ENCODE measurements at regions not wholly inside any gene's neighbourhood (a gene's known extent, or its start where the extent isn't known, plus 50 kb on each side); places are given as distances from the start of the nearest gene placed in this dataset.

GRCh38 chr18:22108674-22109073, 60.7 kb upstream of the GATA6 start:
- Histone ChIP-seq H3K4me1 (ENCODE audit: insufficient read depth, low read length) (0 out of 2 replicates have a peak, but pooled peaks cover 5% of the 10 kb centered on the region), H3K27me3 (ENCODE audit: insufficient read depth, low read length) (no peaks in the 10 kb centered on the region), H3K27ac (ENCODE audit: low read length) (no peak overlapping the region), H3K4me3 (ENCODE audit: low read length) (no peak overlapping the region), H3K36me3 (ENCODE audit: insufficient read depth, low read depth, low read length) (no peaks in the 10 kb centered on the region), H3K9ac (ENCODE audit: low read depth, low read length) (no peak overlapping the region), H3K9me3 (ENCODE audit: insufficient read depth, low read depth, low read length) (no peaks in the 10 kb centered on the region)

DNA sequence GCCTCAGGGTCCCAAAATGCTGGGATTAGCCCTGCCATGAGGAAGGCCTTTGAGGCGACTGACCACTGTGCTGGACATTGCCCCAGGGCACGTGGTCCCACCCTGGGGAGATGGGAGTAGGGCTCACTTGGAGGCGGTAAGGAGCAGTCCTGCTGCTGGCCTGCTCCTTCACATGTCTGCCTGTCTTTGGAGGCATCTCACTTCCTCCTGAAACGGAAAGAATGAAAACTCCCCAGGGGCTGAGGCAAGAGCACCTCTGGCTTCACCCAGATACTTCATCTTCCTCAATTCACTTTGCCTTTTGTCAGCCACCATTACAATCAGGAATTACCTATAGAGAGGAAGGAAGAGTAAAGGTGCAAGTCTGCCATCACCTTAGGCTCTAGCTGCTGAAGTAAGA, 59.9 kb upstream of the GATA6 start:
- no peak overlapping the region for H3K9ac ChIP-seq (ENCODE audit: low read depth, low read length)
- H3K4me1 ChIP-seq (ENCODE audit: insufficient read depth, low read length) = 0 out of 2 replicates have a peak, but pooled peaks cover 4% of the 10 kb centered on the region
- H3K27ac ChIP-seq (ENCODE audit: low read length) = no peak overlapping the region
- H3K9me3 ChIP-seq (ENCODE audit: insufficient read depth, low read depth, low read length) = no peaks in the 10 kb centered on the region
- no peaks in the 10 kb centered on the region for H3K27me3 ChIP-seq (ENCODE audit: insufficient read depth, low read length)
- H3K4me3 ChIP-seq (ENCODE audit: low read length) = no peak overlapping the region
- H3K36me3 ChIP-seq (ENCODE audit: insufficient read depth, low read depth, low read length) = no peaks in the 10 kb centered on the region

DNA sequence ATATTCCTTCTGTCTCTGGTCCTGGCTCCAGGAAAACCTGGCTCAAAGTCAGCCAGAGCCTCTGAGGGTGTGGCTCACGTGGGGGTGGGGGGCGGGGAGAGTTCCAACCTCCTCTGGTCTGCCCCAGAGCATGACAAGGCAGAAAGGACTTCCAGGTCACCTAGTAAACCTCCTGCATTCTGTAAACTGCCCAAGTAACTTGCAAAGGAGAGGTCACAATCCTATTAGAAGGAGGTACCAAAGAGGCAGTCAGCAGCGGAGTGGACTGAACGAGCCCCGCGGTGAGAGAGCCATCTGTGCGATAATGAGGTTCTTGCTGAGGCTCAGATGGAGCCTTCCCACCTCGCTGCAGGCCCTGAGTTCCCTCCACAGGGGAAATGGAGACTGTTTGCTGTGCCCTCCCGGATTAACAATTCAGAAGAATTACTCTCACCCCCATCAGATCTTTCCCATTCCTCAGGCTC, 58.9 kb upstream of the GATA6 start:
- no peak overlapping the region for H3K4me3 ChIP-seq (ENCODE audit: low read length)
- H3K27me3 ChIP-seq (ENCODE audit: insufficient read depth, low read length) = no peaks in the 10 kb centered on the region
- H3K9ac ChIP-seq (ENCODE audit: low read depth, low read length) = no peak overlapping the region
- no peak overlapping the region for H3K27ac ChIP-seq (ENCODE audit: low read length)
- H3K36me3 ChIP-seq (ENCODE audit: insufficient read depth, low read depth, low read length) = no peaks in the 10 kb centered on the region
- no peaks in the 10 kb centered on the region for H3K9me3 ChIP-seq (ENCODE audit: insufficient read depth, low read depth, low read length)
- H3K4me1 ChIP-seq (ENCODE audit: insufficient read depth, low read length) = 0 out of 2 replicates have a peak, but pooled peaks cover 4% of the 10 kb centered on the region

DNA sequence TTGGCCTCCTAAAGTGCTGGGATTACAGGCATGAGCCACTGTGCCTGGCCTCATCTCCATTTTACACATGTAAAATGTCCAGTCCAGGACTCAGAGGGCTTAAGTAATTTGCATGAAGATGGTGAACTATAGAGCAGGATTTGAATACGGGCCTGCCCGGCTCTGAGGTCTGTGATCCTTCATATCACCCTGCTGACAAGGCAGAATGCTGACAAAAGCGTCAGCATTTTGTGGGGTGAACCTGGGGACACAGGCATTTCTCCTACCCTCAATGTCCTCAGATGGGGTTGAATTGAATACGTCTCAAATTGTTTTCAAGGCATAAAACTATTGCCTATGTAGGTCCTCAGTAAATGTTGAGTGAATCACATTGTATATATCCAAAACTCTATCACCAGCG, 57.2 kb upstream of the GATA6 start:
- Histone ChIP-seq H3K4me3 (ENCODE audit: low read length) (no peak overlapping the region), H3K9ac (ENCODE audit: low read depth, low read length) (no peak overlapping the region), H3K27ac (ENCODE audit: low read length) (no peak overlapping the region)

DNA sequence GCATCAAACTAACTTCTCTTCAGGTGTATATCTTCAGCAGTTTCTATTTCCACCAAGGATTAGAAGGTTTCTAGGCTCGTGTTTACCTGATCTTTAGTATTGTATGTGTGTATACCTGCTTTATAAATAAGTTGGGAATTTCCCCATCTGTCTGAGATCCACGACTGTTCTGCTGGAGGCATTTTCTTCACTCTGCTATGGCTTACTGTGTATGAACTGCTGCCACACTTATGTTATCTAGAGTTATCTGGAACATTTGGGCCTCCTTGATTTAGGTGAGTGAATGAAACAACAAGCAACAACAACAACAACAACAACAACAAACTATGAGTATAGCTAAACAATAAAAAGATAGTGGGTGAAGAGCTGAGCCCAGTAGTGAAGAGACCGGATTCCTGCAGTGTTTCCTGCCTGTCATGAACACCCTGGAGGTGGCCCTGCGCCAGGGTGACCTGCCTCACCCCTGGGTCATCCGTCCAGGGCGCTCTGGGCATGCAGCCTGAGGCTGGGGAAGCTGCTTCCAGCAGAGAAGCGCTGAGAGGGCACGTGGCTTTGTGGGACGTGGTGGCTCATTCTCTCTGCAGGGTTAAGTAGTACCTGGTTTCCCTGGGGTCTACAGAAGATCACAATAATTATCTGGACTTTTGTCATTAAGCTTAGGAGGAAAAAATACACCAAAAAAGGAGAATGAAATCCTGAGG, 56.1 kb upstream of the GATA6 start:
- Histone ChIP-seq H3K4me3 (ENCODE audit: low read length) (no peak overlapping the region), H3K9ac (ENCODE audit: low read depth, low read length) (no peak overlapping the region), H3K27ac (ENCODE audit: low read length) (no peak overlapping the region), H3K9me3 (ENCODE audit: insufficient read depth, low read depth, low read length) (no peaks in the 10 kb centered on the region), H3K36me3 (ENCODE audit: insufficient read depth, low read depth, low read length) (no peaks in the 10 kb centered on the region), H3K4me1 (ENCODE audit: insufficient read depth, low read length) (0 out of 2 replicates have a peak, but pooled peaks cover 4% of the 10 kb centered on the region), H3K27me3 (ENCODE audit: insufficient read depth, low read length) (no peaks in the 10 kb centered on the region)

More for the DNA sequence above, 57.2 kb upstream of the GATA6 start:
- Histone ChIP-seq H3K4me1 (ENCODE audit: insufficient read depth, low read length) (0 out of 2 replicates have a peak, but pooled peaks cover 4% of the 10 kb centered on the region), H3K9me3 (ENCODE audit: insufficient read depth, low read depth, low read length) (no peaks in the 10 kb centered on the region), H3K27me3 (ENCODE audit: insufficient read depth, low read length) (no peaks in the 10 kb centered on the region), H3K36me3 (ENCODE audit: insufficient read depth, low read depth, low read length) (no peaks in the 10 kb centered on the region)

GRCh38 chr18:22114526-22115321, 54.7 kb upstream of the GATA6 start:
- H3K9ac ChIP-seq (ENCODE audit: low read depth, low read length) = no peak overlapping the region
- H3K36me3 ChIP-seq (ENCODE audit: insufficient read depth, low read depth, low read length) = no peaks in the 10 kb centered on the region
- 0 out of 2 replicates have a peak, but pooled peaks cover 4% of the 10 kb centered on the region for H3K4me1 ChIP-seq (ENCODE audit: insufficient read depth, low read length)
- H3K27me3 ChIP-seq (ENCODE audit: insufficient read depth, low read length) = no peaks in the 10 kb centered on the region
- H3K27ac ChIP-seq (ENCODE audit: low read length) = no peak overlapping the region
- no peaks in the 10 kb centered on the region for H3K9me3 ChIP-seq (ENCODE audit: insufficient read depth, low read depth, low read length)
- H3K4me3 ChIP-seq (ENCODE audit: low read length) = no peak overlapping the region

DNA sequence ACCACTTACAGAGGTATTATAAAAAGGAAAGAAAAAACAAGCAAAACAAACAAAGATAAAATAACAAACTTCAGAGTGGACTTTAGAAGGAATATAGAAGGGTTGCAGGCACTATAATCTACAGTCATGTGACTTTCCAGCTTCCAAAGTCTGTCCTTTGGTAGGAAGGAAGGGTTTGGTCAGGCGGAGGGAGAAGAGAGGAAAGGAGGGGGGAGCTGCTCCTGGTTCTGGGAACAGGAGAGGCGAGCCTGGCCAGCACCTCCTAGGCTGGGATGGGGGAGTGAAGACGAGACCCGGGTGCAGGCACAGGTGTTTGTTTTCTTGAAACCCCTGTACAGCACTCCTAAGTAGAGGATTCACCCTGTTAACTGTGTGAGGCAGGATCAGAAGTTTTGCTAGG, 53.8 kb upstream of the GATA6 start:
- no peaks in the 10 kb centered on the region for H3K36me3 ChIP-seq (ENCODE audit: insufficient read depth, low read depth, low read length)
- no peak overlapping the region for H3K27ac ChIP-seq (ENCODE audit: low read length)
- no peaks in the 10 kb centered on the region for H3K27me3 ChIP-seq (ENCODE audit: insufficient read depth, low read length)
- H3K4me1 ChIP-seq (ENCODE audit: insufficient read depth, low read length) = 0 out of 2 replicates have a peak, but pooled peaks cover 2% of the 10 kb centered on the region
- no peak overlapping the region for H3K9ac ChIP-seq (ENCODE audit: low read depth, low read length)
- H3K9me3 ChIP-seq (ENCODE audit: insufficient read depth, low read depth, low read length) = no peaks in the 10 kb centered on the region
- no peak overlapping the region for H3K4me3 ChIP-seq (ENCODE audit: low read length)

Measured in iPS-20b (cell line).